ENCODE measurements at regions not wholly inside any gene's neighbourhood (a gene's known extent, or its start where the extent isn't known, plus 50 kb on each side); places are given as distances from the start of the nearest gene placed in this dataset.

- TF ChIP-seq CTCF (IDR thresholded peaks at IDR 0.05) (no peak), POLR2A (IDR thresholded peaks at IDR 0.05) (no peak)
Measured at GRCh38 chr2:186195696-186196095, 290.4 kb upstream of the ZC3H15 start.
